Sigmoid colon (tissue), 6 donors: ENCODE measurements at regions not wholly inside any gene's neighbourhood (a gene's known extent, or its start where the extent isn't known, plus 50 kb on each side); places are given as distances from the start of the nearest gene placed in this dataset.

Source experiments
- DNase-seq: peaks from one replicate; pipeline ENCODE4 v3.0.0-alpha.2; 2019
- H3K27ac ChIP-seq, 4 donors: fragments of 200-600 bp; sonication (generic); one replicate each; pipeline ENCODE4 v1.5.1; 2016 to 2019; ENCODE audit warnings: mild to moderate bottlenecking in 1 of 4
- H3K27me3 ChIP-seq, 3 donors: fragments of 200-600 bp; sonication (generic); one replicate each; pipeline ENCODE4 v1.5.1; 2019; ENCODE audit warnings: mild to moderate bottlenecking in 1 of 3
- H3K36me3 ChIP-seq, 4 donors: fragments of 200-600 bp; sonication (generic); one replicate each; pipeline ENCODE4 v1.5.1; 2016 to 2019
- H3K4me1 ChIP-seq, 4 donors: fragments of 200-600 bp; sonication (generic); one replicate each; pipeline ENCODE4 v1.5.1; 2017 to 2019
- H3K4me3 ChIP-seq, 4 donors: fragments of 200-600 bp; sonication (generic); one replicate each; pipeline ENCODE4 v1.5.1; 2017 to 2019; ENCODE audit warnings: mild to moderate bottlenecking in 2 of 4, moderate library complexity in 1 of 4
- H3K9me3 ChIP-seq, 4 donors: fragments of 200-600 bp in 3 of 4; sonication (generic) in 3 of 4; one replicate each; pipeline versions ENCODE4 v1.5.1 to v1.6.1; 2013 to 2019
- CTCF ChIP-seq, 4 experiments: fragments of 450-650 bp in 3 of 4; fragments of 200-600 bp in 1 of 4; IDR thresholded peaks; one replicate each; pipeline ENCODE4 v1.5.1; 2016 to 2019; ENCODE audit warnings: antibody characterized with exemption in 4 of 4, mild to moderate bottlenecking in 3 of 4, moderate library complexity in 2 of 4
- EP300 ChIP-seq, 4 donors: sonication (generic); formaldehyde crosslinking; IDR thresholded peaks; one replicate each; pipeline ENCODE4 v1.6.1; 2017; ENCODE audit warnings: antibody characterized with exemption in 4 of 4
- POLR2A ChIP-seq, 2 donors: fragments of 450-650 bp; IDR thresholded peaks; one replicate each; pipeline ENCODE4 v1.6.1; 2016; ENCODE audit warnings: antibody characterized with exemption in 2 of 2, mild to moderate bottlenecking in 2 of 2, moderate library complexity in 2 of 2
- POLR2AphosphoS5 ChIP-seq, 4 donors: sonication (generic); formaldehyde crosslinking; IDR thresholded peaks; one replicate each; pipeline ENCODE4 v1.6.1; 2017; ENCODE audit warnings: antibody characterized with exemption in 4 of 4
- WGBS, 2 donors: extraction: QIAGEN DNeasy Blood & Tissue Kit; methylation state at CpG; one replicate each; pipeline ENCODE4 v1.1.7; 2013; 5-methylcytosine and 5-hydroxymethylcytosine counted together
- intact Hi-C: fragments of 100-400 bp; cut with DNase I; formaldehyde crosslinking; loops from one replicate; pipeline ENCODE4 v1.15.1; 2023
- donor health status: healthy with polysubstance abuse.
- donor health status: healthy.

DNA sequence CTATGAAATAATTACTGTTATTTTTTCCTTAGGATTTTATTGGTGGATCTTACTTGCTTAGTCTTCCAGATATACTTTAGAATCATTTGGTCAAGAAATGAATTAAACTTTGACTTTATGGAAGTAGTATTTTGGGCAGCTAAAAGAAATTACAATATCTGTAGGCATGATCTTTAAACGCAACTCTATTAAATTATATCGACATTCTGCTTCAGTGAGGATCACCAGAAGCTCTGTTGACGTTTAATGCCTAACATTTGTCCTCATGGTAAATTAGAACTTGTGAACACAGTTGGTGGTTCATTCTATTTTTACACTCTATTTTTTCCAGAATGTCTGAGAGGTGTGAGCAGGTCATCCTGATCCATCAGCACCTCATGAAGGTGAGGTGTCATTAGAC lies 211.6 kb downstream of the TMEM167A start:
- no peak for DNase-seq
- intact Hi-C loops: no loop called here
- no peaks in the 10 kb centered on the region for H3K4me1 ChIP-seq
- H3K27ac ChIP-seq: no peak overlapping the region
- TF ChIP-seq CTCF (IDR thresholded peaks at IDR 0.05): no peak
- TF ChIP-seq POLR2AphosphoS5 (IDR thresholded peaks at IDR 0.05): no peak
- TF ChIP-seq EP300 (IDR thresholded peaks at IDR 0.05): no peak
- TF ChIP-seq POLR2A (IDR thresholded peaks at IDR 0.05): no peak
- no peaks in the 10 kb centered on the region for H3K9me3 ChIP-seq
- no peaks in the 10 kb centered on the region for H3K36me3 ChIP-seq
- 90 to 91% methylated on average over 3 of the region's 3 CpGs for WGBS, 2 donors
- no peaks in the 10 kb centered on the region for H3K27me3 ChIP-seq
- no peak overlapping the region for H3K4me3 ChIP-seq

DNA sequence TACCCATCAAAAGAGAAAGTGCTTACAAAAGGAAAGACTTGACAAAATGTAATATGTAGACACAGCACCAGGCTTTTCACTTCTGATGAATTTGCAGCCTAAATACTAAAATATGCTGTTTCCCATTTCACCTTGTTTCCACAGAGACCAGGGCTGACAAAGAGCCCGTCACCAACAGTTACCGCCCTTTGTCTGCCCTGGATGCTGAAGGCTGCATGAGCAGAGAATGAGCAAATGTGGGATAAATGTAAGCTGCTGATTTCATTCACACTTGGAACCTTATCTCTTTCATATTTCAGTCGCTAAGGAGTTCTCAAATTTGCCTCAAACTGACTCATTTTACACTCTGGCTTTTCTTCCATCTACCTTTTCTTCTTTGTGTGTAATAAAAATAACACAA lies 213.9 kb downstream of the TMEM167A start:
- peaks cover 0 to 17% (median 2%) of the 10 kb centered on the region in 4 donors for H3K4me1 ChIP-seq
- no peak overlapping the region for H3K27ac ChIP-seq
- intact Hi-C loops: no loop called here
- 72 to 75% methylated on average over 3 of the region's 3 CpGs for WGBS, 2 donors
- no peaks in the 10 kb centered on the region for H3K36me3 ChIP-seq
- H3K9me3 ChIP-seq: no peaks in the 10 kb centered on the region
- no peak for TF ChIP-seq CTCF (IDR thresholded peaks at IDR 0.05)
- TF ChIP-seq EP300 (IDR thresholded peaks at IDR 0.05): no peak
- TF ChIP-seq POLR2AphosphoS5 (IDR thresholded peaks at IDR 0.05): no peak
- DNase-seq: no peak
- no peaks in the 10 kb centered on the region for H3K27me3 ChIP-seq
- no peak overlapping the region for H3K4me3 ChIP-seq

- Histone ChIP-seq H3K9me3 (no peaks in the 10 kb centered on the region), H3K36me3 (no peaks in the 10 kb centered on the region), H3K27me3 (no peaks in the 10 kb centered on the region), H3K27ac (no peak overlapping the region), H3K4me3 (no peak overlapping the region), H3K4me1 (peaks cover 0 to 19% (median 2%) of the 10 kb centered on the region in 4 donors)
- intact Hi-C loops: no loop called here
- 67 to 71% methylated on average over 4 of the region's 4 CpGs for WGBS, 2 donors
- TF ChIP-seq CTCF (IDR thresholded peaks at IDR 0.05): no peak
- no peak for TF ChIP-seq EP300 (IDR thresholded peaks at IDR 0.05)
- DNase-seq: no peak
Observed at GRCh38 chr5:82862711-82863110, 214.5 kb downstream of the TMEM167A start.

GRCh38 chr5:82862261-82862660 lies 214.9 kb downstream of the TMEM167A start:
- intact Hi-C loops: no loop called here
- no peak for DNase-seq
- no peak overlapping the region for H3K27ac ChIP-seq
- no peaks in the 10 kb centered on the region for H3K27me3 ChIP-seq
- no peaks in the 10 kb centered on the region for H3K36me3 ChIP-seq
- 78 to 86% methylated on average over 4 of the region's 4 CpGs for WGBS, 2 donors
- peaks cover 0 to 19% (median 2%) of the 10 kb centered on the region in 4 donors for H3K4me1 ChIP-seq
- H3K4me3 ChIP-seq: no peak overlapping the region
- no peaks in the 10 kb centered on the region for H3K9me3 ChIP-seq
- TF ChIP-seq POLR2AphosphoS5 (IDR thresholded peaks at IDR 0.05): no peak
- no peak for TF ChIP-seq EP300 (IDR thresholded peaks at IDR 0.05)

DNA sequence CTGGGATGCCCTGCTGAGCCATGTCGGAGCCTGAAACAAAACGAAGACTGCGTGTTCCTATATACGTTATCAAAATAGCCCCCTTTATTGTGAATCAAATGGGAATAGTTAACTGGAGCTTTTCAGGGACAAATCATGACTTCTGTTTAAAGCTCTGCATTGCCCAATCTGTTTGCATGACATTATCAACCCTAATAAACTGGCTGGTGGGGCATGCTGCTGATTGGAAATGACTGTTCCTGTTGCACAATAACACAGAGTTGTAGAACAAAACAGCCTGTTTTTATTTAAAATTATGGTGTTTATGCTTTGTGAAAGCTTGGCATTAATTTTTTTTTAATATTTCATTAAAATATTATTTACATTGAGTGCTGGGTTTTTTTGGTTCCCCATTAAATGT lies 215.5 kb downstream of the TMEM167A start:
- no peak for DNase-seq
- H3K27ac ChIP-seq: no peak overlapping the region
- no peaks in the 10 kb centered on the region for H3K27me3 ChIP-seq
- peaks cover 0 to 19% (median 2%) of the 10 kb centered on the region in 4 donors for H3K4me1 ChIP-seq
- H3K4me3 ChIP-seq: no peak overlapping the region
- H3K36me3 ChIP-seq: no peaks in the 10 kb centered on the region
- WGBS, 2 donors: 93 to 97% methylated on average over 4 of the region's 4 CpGs
- no peaks in the 10 kb centered on the region for H3K9me3 ChIP-seq
- peak in 1 of 4 donors; percentile 9 for TF ChIP-seq POLR2AphosphoS5 (IDR thresholded peaks at IDR 0.05)
- TF ChIP-seq CTCF (IDR thresholded peaks at IDR 0.05): no peak
- no peak for TF ChIP-seq POLR2A (IDR thresholded peaks at IDR 0.05)
- intact Hi-C loops: no loop called here
